GM18873 (cell line): ENCODE measurements at regions not wholly inside any gene's neighbourhood (a gene's known extent, or its start where the extent isn't known, plus 50 kb on each side); places are given as distances from the start of the nearest gene placed in this dataset.
"Not testable (repeated sequence)": the region's sequence is repeated elsewhere in the genome, so short reads cannot be mapped to it uniquely, and the experiment has no call there.

ENCODE experiments used
- ATAC-seq: cut with Tn5 transposase; IDR thresholded peaks from one replicate; pipeline ENCODE4 v1.9.1; 2021; ENCODE audit warnings: mild to moderate bottlenecking, moderate library complexity, moderate number of reproducible peaks; ENCODE audit not compliant: unreplicated experiment, low FRiP score

- ATAC-seq: no peak
These were observed 593.7 kb downstream of the TMEM121 start for GRCh38 chr14:106120101-106120500.

- ATAC-seq: no peak
These were observed 602.9 kb downstream of the TMEM121 start for GRCh38 chr14:106129274-106129673.

GRCh38 chr14:106129904-106130661 is 603.7 kb downstream of the TMEM121 start:
- ATAC-seq: not testable (repeated sequence)

GRCh38 chr14:106133126-106133525 is 606.7 kb downstream of the TMEM121 start:
- not testable (repeated sequence) for ATAC-seq

- no peak for ATAC-seq
These were observed 608.5 kb downstream of the TMEM121 start for GRCh38 chr14:106134886-106135285.

- ATAC-seq: no peak
These were observed 615.1 kb downstream of the TMEM121 start for GRCh38 chr14:106141242-106142220.

GRCh38 chr14:106145731-106146130 is 619.3 kb downstream of the TMEM121 start:
- not testable (repeated sequence) for ATAC-seq

- ATAC-seq: not testable (repeated sequence)
These were observed 627.1 kb downstream of the TMEM121 start for GRCh38 chr14:106153362-106153955.

- ATAC-seq: no peak
These were observed 636.9 kb downstream of the TMEM121 start for GRCh38 chr14:106163316-106163715.

GRCh38 chr14:106163812-106164211 is 637.4 kb downstream of the TMEM121 start:
- ATAC-seq: not testable (repeated sequence)

GRCh38 chr14:106166232-106166631 is 639.8 kb downstream of the TMEM121 start:
- ATAC-seq: no peak

GRCh38 chr14:106166650-106167204 is 640.3 kb downstream of the TMEM121 start:
- no peak for ATAC-seq

GRCh38 chr14:106170163-106170658 is 643.8 kb downstream of the TMEM121 start:
- ATAC-seq: not testable (repeated sequence)

- no peak for ATAC-seq
These were observed 647.8 kb downstream of the TMEM121 start for GRCh38 chr14:106174206-106174605.

GRCh38 chr14:106177266-106178246 is 651.2 kb downstream of the TMEM121 start:
- ATAC-seq: not testable (repeated sequence)

GRCh38 chr14:106179761-106180160 is 653.4 kb downstream of the TMEM121 start:
- ATAC-seq: no peak

GRCh38 chr14:106184771-106185170 is 658.4 kb downstream of the TMEM121 start:
- not testable (repeated sequence) for ATAC-seq

- not testable (repeated sequence) for ATAC-seq
These were observed 658.9 kb downstream of the TMEM121 start for GRCh38 chr14:106185174-106185836.

- ATAC-seq: no peak
These were observed 659.5 kb downstream of the TMEM121 start for GRCh38 chr14:106185837-106186233.
